ENCODE measurements at regions not wholly inside any gene's neighbourhood (a gene's known extent, or its start where the extent isn't known, plus 50 kb on each side); places are given as distances from the start of the nearest gene placed in this dataset.

- TF ChIP-seq ZNF219 (CRISPR knock-in tag; IDR thresholded peaks at IDR 0.05; ENCODE audit: borderline replicate concordance) (no peak), SOX15 (CRISPR knock-in tag; IDR thresholded peaks at IDR 0.05) (no peak)
- no peak overlapping the region for H3K4me3 Mint-ChIP-seq
- H3K27me3 Mint-ChIP-seq (ENCODE audit: low read depth) = no peaks in the 10 kb centered on the region
- DNase-seq (ENCODE audit: low spot score) (no peak), ATAC-seq (no peak)
- ChIA-PET POLR2A (no interaction called here), CTCF (no interaction called here)
- peaks cover 7% of the 10 kb centered on the region for H3K9me3 Mint-ChIP-seq
- peaks cover 4% of the 10 kb centered on the region for H3K36me3 Mint-ChIP-seq
- no peak overlapping the region for H3K27ac Mint-ChIP-seq
- peaks cover 6% of the 10 kb centered on the region for H3K4me1 Mint-ChIP-seq
These were observed 230.3 kb downstream of the CHRM3 start for GRCh38 chr1:239616673-239617072.

- peaks cover 13% of the 10 kb centered on the region for H3K9me3 Mint-ChIP-seq
- no peak overlapping the region; the same call in 1 of the 2 replicates for H3K27ac Mint-ChIP-seq
- POLR2A ChIA-PET = no interaction called here
- H3K4me3 Mint-ChIP-seq = no peak overlapping the region
- peaks cover 7% of the 10 kb centered on the region for H3K36me3 Mint-ChIP-seq
- ATAC-seq (no peak), DNase-seq (ENCODE audit: low spot score) (no peak)
- H3K4me1 Mint-ChIP-seq = peaks cover 6% of the 10 kb centered on the region
- TF ChIP-seq RELA (CRISPR knock-in tag; IDR thresholded peaks at IDR 0.05; ENCODE audit: borderline replicate concordance) (no peak), IRF2 (CRISPR knock-in tag; IDR thresholded peaks at IDR 0.05; ENCODE audit: borderline replicate concordance, low read depth) (no peak), ZNF138 (CRISPR knock-in tag; conservative IDR thresholded peaks at IDR 0.05) (no peak)
- H3K27me3 Mint-ChIP-seq (ENCODE audit: low read depth) = no peaks in the 10 kb centered on the region
- CTCF ChIA-PET = no interaction called here
These were observed 230.9 kb downstream of the CHRM3 start for GRCh38 chr1:239617259-239617658.

GRCh38 chr1:239617731-239618130 lies 231.4 kb downstream of the CHRM3 start:
- CTCF ChIA-PET = no interaction called here
- ATAC-seq = no peak
- H3K27ac Mint-ChIP-seq = no peak overlapping the region
- POLR2A ChIA-PET = no interaction called here
- H3K9me3 Mint-ChIP-seq = peaks cover 18% of the 10 kb centered on the region
- peaks cover 4% of the 10 kb centered on the region for H3K4me1 Mint-ChIP-seq
- DNase-seq (ENCODE audit: low spot score) = no peak
- no peaks in the 10 kb centered on the region for H3K27me3 Mint-ChIP-seq (ENCODE audit: low read depth)
- TF ChIP-seq HMGA2 (CRISPR knock-in tag; IDR thresholded peaks at IDR 0.05) = no peak
- TF ChIP-seq GABPB1 (CRISPR knock-in tag; IDR thresholded peaks at IDR 0.05) = no peak
- no peak for TF ChIP-seq NR1H2 (CRISPR knock-in tag; IDR thresholded peaks at IDR 0.05)
- TF ChIP-seq ATF1 (CRISPR knock-in tag; IDR thresholded peaks at IDR 0.05) = no peak
- TF ChIP-seq TEAD1 (CRISPR knock-in tag; IDR thresholded peaks at IDR 0.05) = no peak
- TF ChIP-seq ATF3 (CRISPR knock-in tag; conservative IDR thresholded peaks at IDR 0.05) = no peak
- TF ChIP-seq E2F5 (CRISPR knock-in tag; IDR thresholded peaks at IDR 0.05) = no peak
- no peak for TF ChIP-seq NR2C2 (CRISPR knock-in tag; IDR thresholded peaks at IDR 0.05)
- TF ChIP-seq ZNF219 (CRISPR knock-in tag; IDR thresholded peaks at IDR 0.05; ENCODE audit: borderline replicate concordance) = no peak
- TF ChIP-seq ZNF671 (CRISPR knock-in tag; IDR thresholded peaks at IDR 0.05) = no peak
- TF ChIP-seq ZNF263 (CRISPR knock-in tag; IDR thresholded peaks at IDR 0.05; ENCODE audit: low read depth) = no peak
- TF ChIP-seq ZNF425 (CRISPR knock-in tag; conservative IDR thresholded peaks at IDR 0.05) = no peak
- TF ChIP-seq ZNF121 (CRISPR knock-in tag; IDR thresholded peaks at IDR 0.05) = no peak
- no peak for TF ChIP-seq ZMAT4 (CRISPR knock-in tag; IDR thresholded peaks at IDR 0.05)
- TF ChIP-seq FOXP1 (CRISPR knock-in tag; IDR thresholded peaks at IDR 0.05; ENCODE audit: borderline replicate concordance) = no peak
- no peak for TF ChIP-seq SOX15 (CRISPR knock-in tag; IDR thresholded peaks at IDR 0.05)
- TF ChIP-seq ZNF281 (CRISPR knock-in tag; IDR thresholded peaks at IDR 0.05) = no peak
- TF ChIP-seq NFYB (CRISPR knock-in tag; conservative IDR thresholded peaks at IDR 0.05; ENCODE audit: low read depth) = no peak
- no peak overlapping the region for H3K4me3 Mint-ChIP-seq
- peaks cover 12% of the 10 kb centered on the region for H3K36me3 Mint-ChIP-seq

Data from WTC11 (cell line).